Sigmoid colon (tissue), 6 donors: ENCODE measurements at regions not wholly inside any gene's neighbourhood (a gene's known extent, or its start where the extent isn't known, plus 50 kb on each side); places are given as distances from the start of the nearest gene placed in this dataset.

Experiments
- DNase-seq: peaks from one replicate; pipeline ENCODE4 v3.0.0-alpha.2; 2019
- H3K27ac ChIP-seq, 4 donors: fragments of 200-600 bp; sonication (generic); one replicate each; pipeline ENCODE4 v1.5.1; 2016 to 2019; ENCODE audit warnings: mild to moderate bottlenecking in 1 of 4
- H3K27me3 ChIP-seq, 3 donors: fragments of 200-600 bp; sonication (generic); one replicate each; pipeline ENCODE4 v1.5.1; 2019; ENCODE audit warnings: mild to moderate bottlenecking in 1 of 3
- H3K36me3 ChIP-seq, 4 donors: fragments of 200-600 bp; sonication (generic); one replicate each; pipeline ENCODE4 v1.5.1; 2016 to 2019
- H3K4me1 ChIP-seq, 4 donors: fragments of 200-600 bp; sonication (generic); one replicate each; pipeline ENCODE4 v1.5.1; 2017 to 2019
- H3K4me3 ChIP-seq, 4 donors: fragments of 200-600 bp; sonication (generic); one replicate each; pipeline ENCODE4 v1.5.1; 2017 to 2019; ENCODE audit warnings: mild to moderate bottlenecking in 2 of 4, moderate library complexity in 1 of 4
- H3K9me3 ChIP-seq, 4 donors: fragments of 200-600 bp in 3 of 4; sonication (generic) in 3 of 4; one replicate each; pipeline versions ENCODE4 v1.5.1 to v1.6.1; 2013 to 2019
- CTCF ChIP-seq, 4 experiments: fragments of 450-650 bp in 3 of 4; fragments of 200-600 bp in 1 of 4; IDR thresholded peaks; one replicate each; pipeline ENCODE4 v1.5.1; 2016 to 2019; ENCODE audit warnings: antibody characterized with exemption in 4 of 4, mild to moderate bottlenecking in 3 of 4, moderate library complexity in 2 of 4
- EP300 ChIP-seq, 4 donors: sonication (generic); formaldehyde crosslinking; IDR thresholded peaks; one replicate each; pipeline ENCODE4 v1.6.1; 2017; ENCODE audit warnings: antibody characterized with exemption in 4 of 4
- POLR2A ChIP-seq, 2 donors: fragments of 450-650 bp; IDR thresholded peaks; one replicate each; pipeline ENCODE4 v1.6.1; 2016; ENCODE audit warnings: antibody characterized with exemption in 2 of 2, mild to moderate bottlenecking in 2 of 2, moderate library complexity in 2 of 2
- POLR2AphosphoS5 ChIP-seq, 4 donors: sonication (generic); formaldehyde crosslinking; IDR thresholded peaks; one replicate each; pipeline ENCODE4 v1.6.1; 2017; ENCODE audit warnings: antibody characterized with exemption in 4 of 4
- WGBS, 2 donors: extraction: QIAGEN DNeasy Blood & Tissue Kit; methylation state at CpG; one replicate each; pipeline ENCODE4 v1.1.7; 2013; 5-methylcytosine and 5-hydroxymethylcytosine counted together
- intact Hi-C: fragments of 100-400 bp; cut with DNase I; formaldehyde crosslinking; loops from one replicate; pipeline ENCODE4 v1.15.1; 2023
- donor health status: healthy with polysubstance abuse.
- donor health status: healthy.

DNA sequence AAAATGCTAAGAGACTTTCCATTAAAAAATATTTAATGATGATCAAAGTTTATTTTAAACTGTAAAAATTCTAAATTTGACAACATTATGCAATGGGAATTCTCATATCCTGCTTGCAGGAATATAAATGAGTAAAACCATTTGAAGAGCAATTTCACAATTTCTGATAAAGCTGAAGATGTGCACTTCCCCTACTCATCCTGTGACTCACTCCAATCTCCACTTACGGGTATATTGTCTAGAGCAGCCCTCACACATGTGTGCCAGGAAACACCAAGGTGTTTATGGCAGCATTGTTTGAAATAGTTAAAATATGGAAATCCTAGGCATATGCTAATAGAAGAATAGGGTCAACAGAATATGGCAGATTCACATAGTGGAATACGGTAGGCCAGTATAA is 158.4 kb downstream of the PDHA2 start:
- DNase-seq, result no peak
- H3K27ac ChIP-seq, result no peak overlapping the region
- 90 to 94% methylated on average over 2 of the region's 2 CpGs for WGBS, 2 donors
- H3K36me3 ChIP-seq, result no peaks in the 10 kb centered on the region
- intact Hi-C loops, result no loop called here
- no peaks in the 10 kb centered on the region for H3K9me3 ChIP-seq
- TF ChIP-seq POLR2A (IDR thresholded peaks at IDR 0.05) (no peak), CTCF (IDR thresholded peaks at IDR 0.05) (no peak), POLR2AphosphoS5 (IDR thresholded peaks at IDR 0.05) (no peak), EP300 (IDR thresholded peaks at IDR 0.05) (no peak)
- no peaks in the 10 kb centered on the region for H3K27me3 ChIP-seq
- no peak overlapping the region for H3K4me3 ChIP-seq
- H3K4me1 ChIP-seq, result no peaks in the 10 kb centered on the region

DNA sequence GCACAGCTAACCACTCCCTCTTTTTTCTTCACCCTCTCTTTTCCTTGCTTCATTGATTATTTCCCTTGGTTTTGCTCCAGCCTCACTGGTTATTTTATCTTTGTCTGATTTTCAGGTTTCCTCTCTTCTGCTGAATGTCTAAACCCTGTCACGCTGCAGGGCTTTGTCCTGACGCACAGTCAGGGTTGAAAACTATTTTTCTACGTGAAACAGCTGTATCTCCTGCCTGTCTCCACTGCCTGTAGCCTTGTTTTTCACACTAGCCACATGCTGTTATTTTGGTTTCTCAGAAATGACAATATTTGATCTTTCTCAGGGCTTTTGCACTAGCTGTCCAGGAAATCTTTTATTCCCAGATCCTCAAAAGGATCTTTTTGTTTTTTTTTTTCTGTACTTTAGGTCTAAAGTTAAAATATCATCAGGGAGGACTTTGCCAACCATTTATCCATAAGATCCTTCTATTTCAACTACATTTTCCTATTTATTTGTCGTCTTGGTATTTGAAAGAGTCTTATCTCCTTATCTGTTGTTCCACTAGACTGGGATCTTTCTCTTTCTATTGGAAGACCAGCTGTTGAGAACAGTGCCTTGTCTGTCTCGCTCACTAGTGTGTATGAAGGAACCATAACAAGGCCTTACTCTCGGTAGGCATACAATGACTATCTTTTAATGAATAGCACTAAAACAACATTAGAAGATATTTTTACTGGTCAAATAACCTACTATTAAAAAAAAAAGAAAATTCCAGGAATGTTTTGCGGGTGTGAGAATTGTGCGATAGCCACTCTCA is 164.3 kb downstream of the PDHA2 start:
- DNase-seq, result no peak
- Histone ChIP-seq H3K4me1 (no peaks in the 10 kb centered on the region), H3K36me3 (no peaks in the 10 kb centered on the region), H3K27ac (no peak overlapping the region), H3K27me3 (no peaks in the 10 kb centered on the region), H3K4me3 (no peak overlapping the region), H3K9me3 (no peaks in the 10 kb centered on the region)
- TF ChIP-seq POLR2A (IDR thresholded peaks at IDR 0.05), result no peak
- TF ChIP-seq CTCF (IDR thresholded peaks at IDR 0.05), result no peak
- no peak for TF ChIP-seq EP300 (IDR thresholded peaks at IDR 0.05)
- no peak for TF ChIP-seq POLR2AphosphoS5 (IDR thresholded peaks at IDR 0.05)
- WGBS, 2 donors, result 76% methylated on average over 8 of the region's 8 CpGs
- intact Hi-C loops, result no loop called here

GRCh38 chr4:96009427-96010119 is 169.7 kb downstream of the PDHA2 start:
- Histone ChIP-seq H3K9me3 (no peaks in the 10 kb centered on the region), H3K4me3 (no peak overlapping the region), H3K4me1 (no peaks in the 10 kb centered on the region), H3K27ac (no peak overlapping the region), H3K27me3 (no peaks in the 10 kb centered on the region), H3K36me3 (no peaks in the 10 kb centered on the region)
- TF ChIP-seq EP300 (IDR thresholded peaks at IDR 0.05), result no peak
- no peak for TF ChIP-seq POLR2A (IDR thresholded peaks at IDR 0.05)
- no peak for TF ChIP-seq POLR2AphosphoS5 (IDR thresholded peaks at IDR 0.05)
- no peak for TF ChIP-seq CTCF (IDR thresholded peaks at IDR 0.05)
- intact Hi-C loops, result no loop called here
- DNase-seq, result no peak
- 58 to 73% methylated on average over 1 of the region's 1 CpG for WGBS, 2 donors

- Histone ChIP-seq H3K9me3 (no peaks in the 10 kb centered on the region), H3K27ac (no peak overlapping the region), H3K4me1 (no peaks in the 10 kb centered on the region), H3K27me3 (no peaks in the 10 kb centered on the region), H3K4me3 (no peak overlapping the region), H3K36me3 (no peaks in the 10 kb centered on the region)
- intact Hi-C loops, result no loop called here
- DNase-seq, result no peak
- no peak for TF ChIP-seq EP300 (IDR thresholded peaks at IDR 0.05)
- WGBS, 2 donors, result 38 to 62% methylated on average over 2 of the region's 2 CpGs
Observed at GRCh38 chr4:96012687-96013086, 172.8 kb downstream of the PDHA2 start.

GRCh38 chr4:96016634-96017299 is 176.9 kb downstream of the PDHA2 start:
- TF ChIP-seq CTCF (IDR thresholded peaks at IDR 0.05) (no peak), EP300 (IDR thresholded peaks at IDR 0.05) (no peak), POLR2AphosphoS5 (IDR thresholded peaks at IDR 0.05) (no peak), POLR2A (IDR thresholded peaks at IDR 0.05) (no peak)
- no peak overlapping the region for H3K4me3 ChIP-seq
- intact Hi-C loops, result no loop called here
- no peaks in the 10 kb centered on the region for H3K27me3 ChIP-seq
- H3K27ac ChIP-seq, result no peak overlapping the region
- H3K36me3 ChIP-seq, result no peaks in the 10 kb centered on the region
- no peak for DNase-seq
- no peaks in the 10 kb centered on the region for H3K4me1 ChIP-seq
- WGBS, 2 donors, result 76 to 86% methylated on average over 4 of the region's 4 CpGs
- H3K9me3 ChIP-seq, result no peaks in the 10 kb centered on the region
